SIG-M5 treated with dmso at 0.1 percent for 504 hours (cell line): ENCODE measurements at regions not wholly inside any gene's neighbourhood (a gene's known extent, or its start where the extent isn't known, plus 50 kb on each side); places are given as distances from the start of the nearest gene placed in this dataset.
"Not testable (repeated sequence)": the region's sequence is repeated elsewhere in the genome, so short reads cannot be mapped to it uniquely, and the experiment has no call there.

ENCODE experiments used
- DNase-seq: peaks from one replicate; lab custom pipeline; 2025; ENCODE audit not compliant: unreplicated experiment; lab: John Stamatoyannopoulos, UW

- no peak for DNase-seq
Observed at GRCh38 chr3:152621006-152621868, 213.7 kb upstream of the P2RY1 start.

- no peak for DNase-seq
Observed at GRCh38 chr3:152621967-152622810, 212.7 kb upstream of the P2RY1 start.

GRCh38 chr3:152622811-152623167 is 212.1 kb upstream of the P2RY1 start:
- DNase-seq, result no peak

GRCh38 chr3:152623286-152623911 is 211.5 kb upstream of the P2RY1 start:
- no peak for DNase-seq

GRCh38 chr3:152626226-152626625 is 208.7 kb upstream of the P2RY1 start:
- no peak for DNase-seq

- no peak for DNase-seq
Observed at GRCh38 chr3:152628496-152628895, 206.4 kb upstream of the P2RY1 start.

- no peak for DNase-seq
Observed at GRCh38 chr3:152629363-152630122, 205.4 kb upstream of the P2RY1 start.

- no peak for DNase-seq
Observed at GRCh38 chr3:152635389-152635788, 199.5 kb upstream of the P2RY1 start.

- no peak for DNase-seq
Observed at GRCh38 chr3:152636651-152637050, 198.3 kb upstream of the P2RY1 start.

- no peak for DNase-seq
Observed at GRCh38 chr3:152638214-152638613, 196.7 kb upstream of the P2RY1 start.

- DNase-seq, result no peak
Observed at GRCh38 chr3:152638707-152639450, 196.1 kb upstream of the P2RY1 start.

GRCh38 chr3:152641198-152641597 is 193.7 kb upstream of the P2RY1 start:
- no peak for DNase-seq

GRCh38 chr3:152642658-152643057 is 192.3 kb upstream of the P2RY1 start:
- DNase-seq, result no peak

GRCh38 chr3:152644478-152644877 is 190.5 kb upstream of the P2RY1 start:
- DNase-seq, result no peak

- DNase-seq, result no peak
Observed at GRCh38 chr3:152646004-152646403, 188.9 kb upstream of the P2RY1 start.

- DNase-seq, result no peak
Observed at GRCh38 chr3:152650177-152650576, 184.8 kb upstream of the P2RY1 start.

GRCh38 chr3:152650923-152651322 is 184.0 kb upstream of the P2RY1 start:
- not testable (repeated sequence) for DNase-seq

- DNase-seq, result peak; percentile 24
Observed at GRCh38 chr3:152656214-152656971, 178.5 kb upstream of the P2RY1 start.

GRCh38 chr3:152656972-152657355 is 178.0 kb upstream of the P2RY1 start:
- DNase-seq, result no peak
